ENCODE measurements at regions not wholly inside any gene's neighbourhood (a gene's known extent, or its start where the extent isn't known, plus 50 kb on each side); places are given as distances from the start of the nearest gene placed in this dataset.

DNA sequence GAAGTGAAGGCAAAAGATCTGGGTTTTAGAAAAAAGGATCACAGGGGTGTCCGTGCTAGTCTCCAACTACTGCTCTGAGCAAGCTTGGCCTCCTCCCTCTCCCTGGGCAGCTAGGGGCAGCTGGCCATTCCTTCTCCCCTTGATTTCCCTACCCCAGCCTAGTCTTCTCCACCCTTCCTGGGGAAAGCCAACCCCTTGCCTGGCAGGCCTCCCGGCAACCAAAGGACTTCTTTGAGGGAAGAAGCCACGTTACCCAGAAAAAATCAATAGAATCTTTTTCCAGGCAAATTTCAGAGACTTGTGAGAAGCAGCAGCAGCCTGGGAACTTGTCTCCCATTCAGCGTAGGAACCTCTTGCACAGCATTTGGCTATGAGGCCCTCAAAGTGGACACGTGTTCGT lies 91.5 kb downstream of the MIAT start:
- WGBS (ENCODE audit: insufficient coverage): 79% methylated on average over 3 of the region's 6 CpGs
- DNase-seq (no peak), ATAC-seq (ENCODE audit: low read depth) (no peak)
- intact Hi-C loops (cut with micrococcal nuclease): no loop called here
- Mint-ChIP-seq H3K4me3 (no peak overlapping the region), H3K4me1 (peaks cover 2% of the 10 kb centered on the region), H3K27ac (no peak overlapping the region), H3K9me3 (ENCODE audit: insufficient read depth) (no peaks in the 10 kb centered on the region), H3K27me3 (no peaks in the 10 kb centered on the region)
- ChIA-PET POLR2A (no interaction called here), CTCF (no interaction called here)
- H2AFZ ChIP-seq (ENCODE audit: insufficient read depth, low read depth, low read length, poor library complexity, severe bottlenecking): no peak overlapping the region
- H3K79me2 ChIP-seq (ENCODE audit: control insufficient read depth, insufficient read depth, low read length): peaks cover 12% of the 10 kb centered on the region
- H3K36me3 ChIP-seq (replicated peaks in 1 of 2; ENCODE audit: control extremely low read depth in 1 of 2, control insufficient read depth in 1 of 2, extremely low read depth in 1 of 2, insufficient read depth in 2 of 2, low read length in 1 of 2): peaks cover 5 to 6% of the 10 kb centered on the region in 2 experiments
- TF ChIP-seq EZH2 (IDR thresholded peaks at IDR 0.05; ENCODE audit: borderline replicate concordance, insufficient read depth, low read depth, low read length, poor library complexity, severe bottlenecking): no peak
- TF ChIP-seq, protein P1, sequence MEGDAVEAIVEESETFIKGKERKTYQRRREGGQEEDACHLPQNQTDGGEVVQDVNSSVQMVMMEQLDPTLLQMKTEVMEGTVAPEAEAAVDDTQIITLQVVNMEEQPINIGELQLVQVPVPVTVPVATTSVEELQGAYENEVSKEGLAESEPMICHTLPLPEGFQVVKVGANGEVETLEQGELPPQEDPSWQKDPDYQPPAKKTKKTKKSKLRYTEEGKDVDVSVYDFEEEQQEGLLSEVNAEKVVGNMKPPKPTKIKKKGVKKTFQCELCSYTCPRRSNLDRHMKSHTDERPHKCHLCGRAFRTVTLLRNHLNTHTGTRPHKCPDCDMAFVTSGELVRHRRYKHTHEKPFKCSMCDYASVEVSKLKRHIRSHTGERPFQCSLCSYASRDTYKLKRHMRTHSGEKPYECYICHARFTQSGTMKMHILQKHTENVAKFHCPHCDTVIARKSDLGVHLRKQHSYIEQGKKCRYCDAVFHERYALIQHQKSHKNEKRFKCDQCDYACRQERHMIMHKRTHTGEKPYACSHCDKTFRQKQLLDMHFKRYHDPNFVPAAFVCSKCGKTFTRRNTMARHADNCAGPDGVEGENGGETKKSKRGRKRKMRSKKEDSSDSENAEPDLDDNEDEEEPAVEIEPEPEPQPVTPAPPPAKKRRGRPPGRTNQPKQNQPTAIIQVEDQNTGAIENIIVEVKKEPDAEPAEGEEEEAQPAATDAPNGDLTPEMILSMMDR (IDR thresholded peaks at IDR 0.05): no peak
- H3K4me3 ChIP-seq (ENCODE audit: control extremely low read depth in 1 of 5, extremely low read depth in 1 of 5, insufficient read depth in 1 of 5, low read depth in 2 of 5, low read length in 4 of 5): no peak overlapping the region
- peaks cover 0 to 18% (median 3%) of the 10 kb centered on the region in 3 donors for H3K9me3 ChIP-seq (ENCODE audit: control extremely low read depth in 1 of 3, control insufficient read depth in 2 of 3, insufficient read depth in 1 of 3, low read length in 2 of 3)
- H3K9ac ChIP-seq (ENCODE audit: low read length): no peak overlapping the region
- no peaks in the 10 kb centered on the region for H3K4me1 ChIP-seq (ENCODE audit: control insufficient read depth in 2 of 2, insufficient read depth in 2 of 2, low read length in 2 of 2)
- peaks cover 7% of the 10 kb centered on the region for H4K20me1 ChIP-seq (ENCODE audit: control insufficient read depth, insufficient read depth, low read length, poor library complexity, severe bottlenecking)
- H3K27ac ChIP-seq (ENCODE audit: low read length in 2 of 2): no peak overlapping the region
- no peaks in the 10 kb centered on the region for H3K27me3 ChIP-seq (replicated peaks in 1 of 4; ENCODE audit: control extremely low read depth in 1 of 4, control insufficient read depth in 3 of 4, insufficient read depth in 4 of 4, low read length in 3 of 4)
- H3K4me2 ChIP-seq (replicated peaks; ENCODE audit: low read depth, low read length, poor library complexity, severe bottlenecking): no peak overlapping the region

DNA sequence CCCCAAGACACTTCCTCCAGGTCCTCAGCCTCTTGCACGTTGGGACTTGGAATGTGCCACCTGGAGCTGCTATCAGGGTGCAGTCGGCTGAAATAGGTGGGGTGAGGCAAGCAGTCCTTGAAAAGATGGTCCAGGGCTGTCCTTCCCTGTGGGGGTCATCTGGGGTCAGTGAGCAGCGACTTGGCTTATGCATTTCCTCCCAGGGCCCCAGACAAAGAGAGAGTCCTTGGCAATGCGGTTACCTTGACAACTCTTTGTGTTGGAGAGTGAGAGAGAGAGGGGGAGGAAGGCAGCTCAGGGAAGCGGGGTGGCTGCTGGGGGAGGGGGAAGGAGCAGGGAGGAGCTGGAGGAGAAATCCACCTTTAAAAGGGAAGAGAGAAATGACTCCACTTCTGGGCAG lies 93.8 kb downstream of the MIAT start:
- Histone ChIP-seq H3K9me3 (ENCODE audit: control extremely low read depth in 1 of 3, control insufficient read depth in 2 of 3, insufficient read depth in 1 of 3, low read length in 2 of 3) (peaks cover 0 to 20% (median 3%) of the 10 kb centered on the region in 3 donors), H3K36me3 (replicated peaks in 1 of 2; ENCODE audit: control extremely low read depth in 1 of 2, control insufficient read depth in 1 of 2, extremely low read depth in 1 of 2, insufficient read depth in 2 of 2, low read length in 1 of 2) (peaks cover 3 to 5% of the 10 kb centered on the region in 2 experiments), H3K4me3 (ENCODE audit: control extremely low read depth in 1 of 5, extremely low read depth in 1 of 5, insufficient read depth in 1 of 5, low read depth in 2 of 5, low read length in 4 of 5) (no peak overlapping the region), H3K4me2 (replicated peaks; ENCODE audit: low read depth, low read length, poor library complexity, severe bottlenecking) (no peak overlapping the region), H3K27me3 (replicated peaks in 1 of 4; ENCODE audit: control extremely low read depth in 1 of 4, control insufficient read depth in 3 of 4, insufficient read depth in 4 of 4, low read length in 3 of 4) (no peaks in the 10 kb centered on the region), H3K9ac (ENCODE audit: low read length) (no peak overlapping the region), H3K27ac (ENCODE audit: low read length in 2 of 2) (no peak overlapping the region), H2AFZ (ENCODE audit: insufficient read depth, low read depth, low read length, poor library complexity, severe bottlenecking) (no peak overlapping the region), H4K20me1 (ENCODE audit: control insufficient read depth, insufficient read depth, low read length, poor library complexity, severe bottlenecking) (no peaks in the 10 kb centered on the region), H3K79me2 (ENCODE audit: control insufficient read depth, insufficient read depth, low read length) (peaks cover 12% of the 10 kb centered on the region), H3K4me1 (ENCODE audit: control insufficient read depth in 2 of 2, insufficient read depth in 2 of 2, low read length in 2 of 2) (no peaks in the 10 kb centered on the region)
- Mint-ChIP-seq H3K4me1 (peaks cover 4% of the 10 kb centered on the region), H3K27ac (no peak overlapping the region), H3K27me3 (no peaks in the 10 kb centered on the region), H3K4me3 (no peak overlapping the region), H3K9me3 (ENCODE audit: insufficient read depth) (no peaks in the 10 kb centered on the region)
- ChIA-PET CTCF (interaction anchor here (1.0 kb wide), 1 partner anchor 23 kb away, joined by 3 read pairs; no protein-coding TSS in a partner anchor), POLR2A (no interaction called here)
- 84% methylated on average over 4 of the region's 5 CpGs for WGBS (ENCODE audit: insufficient coverage)
- DNase-seq: no peak
- intact Hi-C loops (cut with micrococcal nuclease): no loop called here
- no peak for ATAC-seq (ENCODE audit: low read depth)
- TF ChIP-seq EZH2 (IDR thresholded peaks at IDR 0.05; ENCODE audit: borderline replicate concordance, insufficient read depth, low read depth, low read length, poor library complexity, severe bottlenecking): no peak
- TF ChIP-seq, protein P1 (IDR thresholded peaks at IDR 0.05): no peak
